CD4-positive, alpha-beta T cell (primary cell): ENCODE measurements at regions not wholly inside any gene's neighbourhood (a gene's known extent, or its start where the extent isn't known, plus 50 kb on each side); places are given as distances from the start of the nearest gene placed in this dataset.

Experiments
- ATAC-seq: fragments of 200-7000 bp; cut with Tn5 transposase; one replicate; pipeline ENCODE4 v1.10.0; 2022; ENCODE audit warnings: mild to moderate bottlenecking; ENCODE audit not compliant: poor library complexity
- CTCF ChIA-PET: fragments of 350-600 bp; sonication (Branson Sonifier 250); formaldehyde crosslinking; loops from one replicate; lab custom pipeline; 2021; ENCODE audit warnings: antibody characterized with exemption, inconsistent platforms; lab: Charles Lee
- POLR2A ChIA-PET: fragments of 350-600 bp; sonication (Branson Sonifier 250); formaldehyde crosslinking; loops from one replicate; lab custom pipeline; 2021; ENCODE audit warnings: antibody characterized with exemption, inconsistent platforms; lab: Charles Lee
- DNase-seq, 14 experiments: peaks; one replicate each; pipeline ENCODE4 v3.0.0-alpha.2; 2013 to 2020; ENCODE audit warnings: mixed read lengths in 2 of 14
- H3K27ac ChIP-seq, 2 donors: one replicate each; pipeline versions ENCODE4 v1.5.1 to v1.7.0; 2013; ENCODE audit warnings: low read length in 2 of 2, low read depth in 1 of 2, mild to moderate bottlenecking in 1 of 2
- H3K27me3 ChIP-seq, 2 experiments: 1 replicate in 1 of 2; 2 replicates in 1 of 2; pipeline versions ENCODE4 v1.6.1 to v1.7.0; 2013; ENCODE audit warnings: low read length in 2 of 2, control low read depth in 1 of 2, mild to moderate bottlenecking in 1 of 2, moderate library complexity in 1 of 2; ENCODE audit not compliant: insufficient read depth in 2 of 2, control insufficient read depth in 1 of 2
- H3K36me3 ChIP-seq: one replicate; pipeline ENCODE4 v1.6.1; 2013; ENCODE audit warnings: low read length, control low read depth; ENCODE audit not compliant: insufficient read depth
- H3K4me1 ChIP-seq: one replicate; pipeline ENCODE4 v1.6.1; 2013; ENCODE audit warnings: low read length, control low read depth; ENCODE audit not compliant: insufficient read depth
- H3K4me3 ChIP-seq: one replicate; pipeline ENCODE4 v1.5.1; 2013; ENCODE audit warnings: mild to moderate bottlenecking, low read length, moderate library complexity
- H3K9me3 ChIP-seq, 2 experiments: 1 replicate in 1 of 2; 2 replicates in 1 of 2; pipeline versions ENCODE4 v1.6.1 to v1.7.0; 2013; ENCODE audit warnings: low read length in 2 of 2, mild to moderate bottlenecking in 2 of 2, control low read depth in 1 of 2, moderate library complexity in 1 of 2; ENCODE audit not compliant: control insufficient read depth in 1 of 2, insufficient read depth in 1 of 2
- H3K27ac Mint-ChIP-seq: one replicate; pipeline ENCODE4 v1.8.0; 2020; ENCODE audit warnings: mixed read lengths
- H3K27me3 Mint-ChIP-seq: one replicate; pipeline ENCODE4 v1.8.0; 2021; ENCODE audit warnings: mixed read lengths
- H3K36me3 Mint-ChIP-seq: one replicate; pipeline ENCODE4 v1.8.0; 2021; ENCODE audit warnings: low read depth, mixed read lengths
- H3K4me1 Mint-ChIP-seq: one replicate; pipeline ENCODE4 v1.8.0; 2021; ENCODE audit warnings: low read depth, mixed read lengths
- H3K4me3 Mint-ChIP-seq: one replicate; pipeline ENCODE4 v1.8.0; 2020; ENCODE audit warnings: mild to moderate bottlenecking, mixed read lengths
- H3K9me3 Mint-ChIP-seq: one replicate; pipeline ENCODE4 v1.8.0; 2020; ENCODE audit warnings: mixed read lengths
- CTCF ChIP-seq: fragments of 200-600 bp; IDR thresholded peaks from one replicate; pipeline ENCODE4 v1.8.0; 2022; ENCODE audit warnings: antibody characterized with exemption, mild to moderate bottlenecking
- intact Hi-C, 2 experiments: fragments of 100-400 bp; cut with DNase I in 1 of 2; cut with micrococcal nuclease in 1 of 2; formaldehyde crosslinking; loops; one replicate each; pipeline versions ENCODE4 v1.15.1 to v1.9.0; 2023 to 2025; cut with DNase I, micrococcal nuclease

- no peak overlapping the region for H3K4me3 Mint-ChIP-seq
- TF ChIP-seq CTCF = no peak
- H3K36me3 Mint-ChIP-seq = no peaks in the 10 kb centered on the region
- ChIA-PET CTCF (no interaction called here), POLR2A (no interaction called here)
- Histone ChIP-seq H3K4me1 (no peaks in the 10 kb centered on the region), H3K4me3 (no peak overlapping the region), H3K27ac (no peak overlapping the region), H3K36me3 (no peaks in the 10 kb centered on the region), H3K9me3 (no peaks in the 10 kb centered on the region), H3K27me3 (no peaks in the 10 kb centered on the region)
- no peaks in the 10 kb centered on the region for H3K27me3 Mint-ChIP-seq
- peaks cover 8% of the 10 kb centered on the region for H3K9me3 Mint-ChIP-seq
- H3K27ac Mint-ChIP-seq = no peak overlapping the region
- DNase-seq (no peak), ATAC-seq (no peak)
- intact Hi-C loops = no loop called here
- no peaks in the 10 kb centered on the region for H3K4me1 Mint-ChIP-seq
These were observed 128.9 kb downstream of the LRRC70 start for GRCh38 chr5:62707563-62707962.

GRCh38 chr5:62707131-62707530 is 128.5 kb downstream of the LRRC70 start:
- Histone ChIP-seq H3K27ac (no peak overlapping the region), H3K4me1 (no peaks in the 10 kb centered on the region), H3K27me3 (no peaks in the 10 kb centered on the region), H3K9me3 (no peaks in the 10 kb centered on the region), H3K4me3 (no peak overlapping the region), H3K36me3 (no peaks in the 10 kb centered on the region)
- Mint-ChIP-seq H3K4me1 (no peaks in the 10 kb centered on the region), H3K27ac (no peak overlapping the region), H3K36me3 (no peaks in the 10 kb centered on the region), H3K9me3 (peaks cover 8% of the 10 kb centered on the region), H3K27me3 (no peaks in the 10 kb centered on the region), H3K4me3 (no peak overlapping the region)
- ATAC-seq (no peak), DNase-seq (no peak)
- CTCF ChIA-PET = no interaction called here
- TF ChIP-seq CTCF = no peak
- intact Hi-C loops = no loop called here
- POLR2A ChIA-PET = no interaction called here

- intact Hi-C loops = no loop called here
- Histone ChIP-seq H3K9me3 (no peaks in the 10 kb centered on the region), H3K27me3 (no peaks in the 10 kb centered on the region), H3K36me3 (no peaks in the 10 kb centered on the region), H3K4me1 (no peaks in the 10 kb centered on the region), H3K4me3 (no peak overlapping the region), H3K27ac (no peak overlapping the region)
- ATAC-seq (no peak), DNase-seq (no peak)
- Mint-ChIP-seq H3K36me3 (no peaks in the 10 kb centered on the region), H3K4me3 (no peak overlapping the region), H3K27me3 (no peaks in the 10 kb centered on the region), H3K9me3 (peaks cover 8% of the 10 kb centered on the region), H3K27ac (no peak overlapping the region), H3K4me1 (no peaks in the 10 kb centered on the region)
- POLR2A ChIA-PET = no interaction called here
- TF ChIP-seq CTCF = no peak
- CTCF ChIA-PET = no interaction called here
These were observed 126.4 kb downstream of the LRRC70 start for GRCh38 chr5:62705022-62705421.
